Liver (tissue), 7 donors: ENCODE measurements at regions not wholly inside any gene's neighbourhood (a gene's known extent, or its start where the extent isn't known, plus 50 kb on each side); places are given as distances from the start of the nearest gene placed in this dataset.

Experiments
- DNase-seq: peaks from one replicate; pipeline ENCODE4 v3.0.0-alpha.2; 2017; ENCODE audit warnings: low spot score
- H3K27ac ChIP-seq, 2 donors: one replicate each; pipeline ENCODE4 v1.7.0; 2013; ENCODE audit warnings: inconsistent platforms in 2 of 2, low read length in 2 of 2, control low read depth in 1 of 2, low read depth in 1 of 2, mild to moderate bottlenecking in 1 of 2
- H3K27me3 ChIP-seq, 4 donors: one replicate each; pipeline versions ENCODE4 v1.6.1 to v1.7.0; 2013; ENCODE audit warnings: low read length in 3 of 4, inconsistent platforms in 1 of 4, mild to moderate bottlenecking in 1 of 4, moderate library complexity in 1 of 4; ENCODE audit not compliant: control insufficient read depth in 4 of 4, insufficient read depth in 4 of 4
- H3K36me3 ChIP-seq, 4 donors: one replicate each; pipeline versions ENCODE4 v1.6.1 to v1.7.0; 2013; ENCODE audit warnings: low read length in 3 of 4, mild to moderate bottlenecking in 3 of 4, low read depth in 1 of 4, moderate library complexity in 1 of 4; ENCODE audit not compliant: control insufficient read depth in 4 of 4, insufficient read depth in 3 of 4
- H3K4me1 ChIP-seq, 4 donors: one replicate each; pipeline versions ENCODE4 v1.6.1 to v1.7.0; 2013; ENCODE audit warnings: low read length in 3 of 4, mild to moderate bottlenecking in 3 of 4, moderate library complexity in 1 of 4; ENCODE audit not compliant: control insufficient read depth in 4 of 4, insufficient read depth in 4 of 4
- H3K4me3 ChIP-seq, 3 donors: one replicate each; pipeline versions ENCODE4 v1.6.1 to v1.7.0; 2013; ENCODE audit warnings: low read length in 3 of 3, control low read depth in 1 of 3, low read depth in 1 of 3, mild to moderate bottlenecking in 1 of 3
- H3K9ac ChIP-seq, 2 donors: one replicate each; pipeline ENCODE4 v1.7.0; 2013; ENCODE audit warnings: low read length in 2 of 2, mild to moderate bottlenecking in 2 of 2, moderate library complexity in 2 of 2, control low read depth in 1 of 2, low read depth in 1 of 2
- H3K9me3 ChIP-seq, 4 donors: one replicate each; pipeline versions ENCODE4 v1.6.1 to v1.7.0; 2013; ENCODE audit warnings: low read length in 3 of 4; ENCODE audit not compliant: control insufficient read depth in 4 of 4
- GABPA ChIP-seq, 2 donors: IDR thresholded peaks in 1 of 2; conservative IDR thresholded peaks in 1 of 2; 2 replicates each; pipeline ENCODE4 v1.6.1; 2016; ENCODE audit warnings: antibody characterized with exemption in 2 of 2, mild to moderate bottlenecking in 1 of 2, moderate library complexity in 1 of 2
- HNF4A ChIP-seq, 2 donors: conservative IDR thresholded peaks; 2 replicates each; pipeline ENCODE4 v1.6.1; 2016; ENCODE audit warnings: antibody characterized with exemption in 2 of 2, mild to moderate bottlenecking in 2 of 2
- HNF4G ChIP-seq: IDR thresholded peaks from 2 replicates; pipeline ENCODE4 v1.6.1; 2016; ENCODE audit warnings: antibody characterized with exemption
- NR2F2 ChIP-seq: IDR thresholded peaks from 2 replicates; pipeline ENCODE4 v1.6.1; 2016; ENCODE audit warnings: antibody characterized with exemption
- RAD21 ChIP-seq, 2 donors: IDR thresholded peaks; 2 replicates each; pipeline ENCODE4 v1.6.1; 2016; ENCODE audit warnings: antibody characterized with exemption in 2 of 2, mild to moderate bottlenecking in 2 of 2
- SP1 ChIP-seq: IDR thresholded peaks from 2 replicates; pipeline ENCODE4 v1.6.1; 2018; ENCODE audit warnings: antibody characterized with exemption, mild to moderate bottlenecking
- TAF1 ChIP-seq: conservative IDR thresholded peaks from 2 replicates; pipeline ENCODE4 v1.6.1; 2016; ENCODE audit warnings: antibody characterized with exemption, mild to moderate bottlenecking
- YY1 ChIP-seq: IDR thresholded peaks from 2 replicates; pipeline ENCODE4 v1.6.1; 2016; ENCODE audit warnings: antibody characterized with exemption, mild to moderate bottlenecking
- WGBS: extraction: QIAGEN DNeasy Blood & Tissue Kit; methylation state at CpG from one replicate; pipeline ENCODE4 v1.1.7; 2013; 5-methylcytosine and 5-hydroxymethylcytosine counted together
- TF ChIP-seq, protein P1 (sequence below): IDR thresholded peaks from 2 replicates; pipeline ENCODE4 v1.6.1; 2016; ENCODE audit warnings: antibody characterized with exemption
- TF ChIP-seq, protein P2 (sequence below): IDR thresholded peaks from 2 replicates; pipeline ENCODE4 v1.6.1; 2016; ENCODE audit warnings: antibody characterized with exemption
- TF ChIP-seq, protein P3 (sequence below): IDR thresholded peaks from 2 replicates; pipeline ENCODE4 v1.6.1; 2016; ENCODE audit warnings: antibody characterized with exemption, mild to moderate bottlenecking
- donor health status: healthy.
- donor health status: healthy.
- donor health status: healthy.
- donor health status: healthy.

DNA sequence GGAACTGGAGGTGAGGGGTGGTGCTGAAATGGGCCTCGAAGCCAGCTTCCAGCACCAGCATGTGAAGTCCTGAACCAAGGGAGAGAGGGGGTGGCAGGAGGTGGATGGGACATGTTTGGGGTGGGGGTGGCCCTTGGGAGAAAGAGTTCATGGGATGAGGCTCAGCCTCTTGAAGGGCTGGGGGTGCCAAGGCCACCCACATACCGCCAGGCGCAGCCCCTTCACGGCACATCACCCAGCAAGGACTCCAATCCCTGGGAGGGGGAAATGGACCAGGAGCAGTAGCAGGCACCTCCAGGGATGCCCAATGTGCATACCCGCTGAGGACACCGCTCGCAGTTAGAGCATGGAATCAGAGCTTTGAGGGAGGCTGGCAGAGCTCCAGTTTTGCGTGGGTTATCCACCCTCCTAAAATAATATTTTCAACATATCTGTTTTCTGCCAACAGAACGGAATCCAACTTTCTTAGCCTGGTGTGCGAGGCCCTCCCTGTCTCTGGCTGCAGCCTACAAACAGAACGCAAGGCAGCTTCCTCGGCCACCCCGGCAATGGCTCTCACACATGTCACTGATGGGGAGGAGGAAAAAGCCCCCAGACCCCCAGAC is 140.5 kb upstream of the VSTM2B start:
- Histone ChIP-seq H3K9ac (no peak overlapping the region), H3K27ac (no peak overlapping the region), H3K4me1 (no peaks in the 10 kb centered on the region), H3K4me3 (no peak overlapping the region), H3K27me3 (peaks cover 0 to 4% (median 0%) of the 10 kb centered on the region in 4 donors), H3K36me3 (no peaks in the 10 kb centered on the region), H3K9me3 (peaks cover 0 to 2% (median under 1%) of the 10 kb centered on the region in 4 donors)
- DNase-seq = no peak
- TF ChIP-seq SP1 = no peak
- no peak for TF ChIP-seq RAD21 (IDR thresholded peaks at IDR 0.05)
- no peak for TF ChIP-seq HNF4G
- TF ChIP-seq, protein P1, sequence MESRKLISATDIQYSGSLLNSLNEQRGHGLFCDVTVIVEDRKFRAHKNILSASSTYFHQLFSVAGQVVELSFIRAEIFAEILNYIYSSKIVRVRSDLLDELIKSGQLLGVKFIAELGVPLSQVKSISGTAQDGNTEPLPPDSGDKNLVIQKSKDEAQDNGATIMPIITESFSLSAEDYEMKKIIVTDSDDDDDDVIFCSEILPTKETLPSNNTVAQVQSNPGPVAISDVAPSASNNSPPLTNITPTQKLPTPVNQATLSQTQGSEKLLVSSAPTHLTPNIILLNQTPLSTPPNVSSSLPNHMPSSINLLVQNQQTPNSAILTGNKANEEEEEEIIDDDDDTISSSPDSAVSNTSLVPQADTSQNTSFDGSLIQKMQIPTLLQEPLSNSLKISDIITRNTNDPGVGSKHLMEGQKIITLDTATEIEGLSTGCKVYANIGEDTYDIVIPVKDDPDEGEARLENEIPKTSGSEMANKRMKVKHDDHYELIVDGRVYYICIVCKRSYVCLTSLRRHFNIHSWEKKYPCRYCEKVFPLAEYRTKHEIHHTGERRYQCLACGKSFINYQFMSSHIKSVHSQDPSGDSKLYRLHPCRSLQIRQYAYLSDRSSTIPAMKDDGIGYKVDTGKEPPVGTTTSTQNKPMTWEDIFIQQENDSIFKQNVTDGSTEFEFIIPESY = no peak
- TF ChIP-seq, protein P2, sequence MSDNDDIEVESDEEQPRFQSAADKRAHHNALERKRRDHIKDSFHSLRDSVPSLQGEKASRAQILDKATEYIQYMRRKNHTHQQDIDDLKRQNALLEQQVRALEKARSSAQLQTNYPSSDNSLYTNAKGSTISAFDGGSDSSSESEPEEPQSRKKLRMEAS = no peak
- WGBS = 73% methylated on average over 13 of the region's 13 CpGs

DNA sequence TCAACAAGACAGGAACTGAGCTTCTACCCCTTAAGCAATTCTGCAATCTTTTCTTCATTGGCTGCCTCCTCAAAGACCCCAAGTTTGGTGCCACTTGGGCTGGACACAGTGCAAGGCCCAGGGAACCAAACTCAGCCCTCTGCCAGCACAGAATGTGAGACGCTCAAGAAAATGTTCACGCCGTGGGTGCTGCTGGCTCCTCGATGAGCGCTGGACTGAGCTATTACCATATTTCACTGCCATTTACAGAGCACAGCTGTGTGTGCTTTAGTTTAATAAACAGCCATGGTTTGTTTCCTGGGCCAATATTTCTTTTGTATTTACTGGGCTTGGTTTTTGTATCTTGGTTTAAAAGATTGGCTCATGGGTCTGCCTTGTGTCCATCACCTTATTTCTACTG is 138.8 kb upstream of the VSTM2B start:
- Histone ChIP-seq H3K4me1 (no peaks in the 10 kb centered on the region), H3K4me3 (no peak overlapping the region), H3K27me3 (no peaks in the 10 kb centered on the region), H3K36me3 (no peaks in the 10 kb centered on the region), H3K9me3 (peaks cover 0 to 13% (median 6%) of the 10 kb centered on the region in 4 donors), H3K9ac (no peak overlapping the region), H3K27ac (no peak overlapping the region)
- TF ChIP-seq, protein P3, sequence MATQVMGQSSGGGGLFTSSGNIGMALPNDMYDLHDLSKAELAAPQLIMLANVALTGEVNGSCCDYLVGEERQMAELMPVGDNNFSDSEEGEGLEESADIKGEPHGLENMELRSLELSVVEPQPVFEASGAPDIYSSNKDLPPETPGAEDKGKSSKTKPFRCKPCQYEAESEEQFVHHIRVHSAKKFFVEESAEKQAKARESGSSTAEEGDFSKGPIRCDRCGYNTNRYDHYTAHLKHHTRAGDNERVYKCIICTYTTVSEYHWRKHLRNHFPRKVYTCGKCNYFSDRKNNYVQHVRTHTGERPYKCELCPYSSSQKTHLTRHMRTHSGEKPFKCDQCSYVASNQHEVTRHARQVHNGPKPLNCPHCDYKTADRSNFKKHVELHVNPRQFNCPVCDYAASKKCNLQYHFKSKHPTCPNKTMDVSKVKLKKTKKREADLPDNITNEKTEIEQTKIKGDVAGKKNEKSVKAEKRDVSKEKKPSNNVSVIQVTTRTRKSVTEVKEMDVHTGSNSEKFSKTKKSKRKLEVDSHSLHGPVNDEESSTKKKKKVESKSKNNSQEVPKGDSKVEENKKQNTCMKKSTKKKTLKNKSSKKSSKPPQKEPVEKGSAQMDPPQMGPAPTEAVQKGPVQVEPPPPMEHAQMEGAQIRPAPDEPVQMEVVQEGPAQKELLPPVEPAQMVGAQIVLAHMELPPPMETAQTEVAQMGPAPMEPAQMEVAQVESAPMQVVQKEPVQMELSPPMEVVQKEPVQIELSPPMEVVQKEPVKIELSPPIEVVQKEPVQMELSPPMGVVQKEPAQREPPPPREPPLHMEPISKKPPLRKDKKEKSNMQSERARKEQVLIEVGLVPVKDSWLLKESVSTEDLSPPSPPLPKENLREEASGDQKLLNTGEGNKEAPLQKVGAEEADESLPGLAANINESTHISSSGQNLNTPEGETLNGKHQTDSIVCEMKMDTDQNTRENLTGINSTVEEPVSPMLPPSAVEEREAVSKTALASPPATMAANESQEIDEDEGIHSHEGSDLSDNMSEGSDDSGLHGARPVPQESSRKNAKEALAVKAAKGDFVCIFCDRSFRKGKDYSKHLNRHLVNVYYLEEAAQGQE = no peak
- TF ChIP-seq HNF4A (conservative IDR thresholded peaks at IDR 0.05) (no peak), NR2F2 (no peak), GABPA (IDR thresholded peaks at IDR 0.05 in 1 of 2, conservative IDR thresholded peaks at IDR 0.05 in 1 of 2) (no peak), TAF1 (no peak), YY1 (no peak)
- TF ChIP-seq, protein P1 = no peak
- DNase-seq = no peak
- WGBS = 88% methylated on average over 5 of the region's 5 CpGs
